AG04449 (cell line): ENCODE measurements at regions not wholly inside any gene's neighbourhood (a gene's known extent, or its start where the extent isn't known, plus 50 kb on each side); places are given as distances from the start of the nearest gene placed in this dataset.

ENCODE experiments used
- CTCF ChIA-PET: fragments of 350-600 bp; formaldehyde crosslinking; extraction: SDS; loops from one replicate; lab custom pipeline; 2021; ENCODE audit warnings: antibody characterized with exemption; lab: Yijun Ruan, JAX
- POLR2A ChIA-PET: fragments of 400-600, 350-600 bp; formaldehyde crosslinking; extraction: SDS; loops from one replicate; lab custom pipeline; 2020; ENCODE audit warnings: antibody characterized with exemption, inconsistent platforms; lab: Yijun Ruan, JAX
- DNase-seq: peaks from one replicate; pipeline ENCODE4 v3.0.0-alpha.2; 2010; ENCODE audit warnings: low read depth, low spot score
- H3K4me3 ChIP-seq: 2 replicates; pipeline ENCODE4 v1.5.1; 2011; ENCODE audit warnings: low read depth, mild to moderate bottlenecking, control low read depth, low read length
- CTCF ChIP-seq: IDR thresholded peaks from one replicate; pipeline ENCODE4 v1.5.1; 2011; ENCODE audit warnings: mild to moderate bottlenecking, moderate library complexity, low read length, control low read depth, inconsistent platforms; ENCODE audit not compliant: insufficient read depth; ENCODE audit errors: missing control alignments

GRCh38 chr5:63049935-63050334, 471.3 kb downstream of the LRRC70 start:
- TF ChIP-seq CTCF: no peak
- ChIA-PET POLR2A (no interaction called here), CTCF (no interaction called here)
- DNase-seq: no peak
- no peak overlapping the region for H3K4me3 ChIP-seq

GRCh38 chr5:63043792-63044191, 465.2 kb downstream of the LRRC70 start:
- CTCF ChIA-PET: no interaction called here
- POLR2A ChIA-PET: interaction anchor here (0.6 kb wide), 1 partner anchor 1505 kb away, joined by 3 read pairs; no protein-coding TSS in a partner anchor
- no peak for DNase-seq
- no peak for TF ChIP-seq CTCF
- no peak overlapping the region for H3K4me3 ChIP-seq

GRCh38 chr5:63032343-63032742, 453.7 kb downstream of the LRRC70 start:
- DNase-seq: no peak

GRCh38 chr5:63029891-63030290, 451.3 kb downstream of the LRRC70 start:
- H3K4me3 ChIP-seq: no peak overlapping the region
- no peak for DNase-seq
- ChIA-PET POLR2A (no interaction called here), CTCF (no interaction called here)
- no peak for TF ChIP-seq CTCF

More at GRCh38 chr5:63032343-63032742, 453.7 kb downstream of the LRRC70 start:
- H3K4me3 ChIP-seq: no peak overlapping the region
- CTCF ChIA-PET: no interaction called here
- no peak for TF ChIP-seq CTCF
- POLR2A ChIA-PET: no interaction called here

GRCh38 chr5:63025679-63026078, 447.1 kb downstream of the LRRC70 start:
- CTCF ChIA-PET: no interaction called here
- TF ChIP-seq CTCF: no peak
- DNase-seq: no peak
- POLR2A ChIA-PET: no interaction called here
- no peak overlapping the region for H3K4me3 ChIP-seq

- DNase-seq: no peak
- no peak overlapping the region for H3K4me3 ChIP-seq
- no peak for TF ChIP-seq CTCF
- ChIA-PET CTCF (no interaction called here), POLR2A (no interaction called here)
These were observed 443.8 kb downstream of the LRRC70 start for GRCh38 chr5:63022403-63022802.

GRCh38 chr5:63011158-63011557, 432.5 kb downstream of the LRRC70 start:
- ChIA-PET CTCF (no interaction called here), POLR2A (no interaction called here)
- no peak for DNase-seq
- H3K4me3 ChIP-seq: no peak overlapping the region
- no peak for TF ChIP-seq CTCF
